Caco-2 (cell line): ENCODE measurements at regions not wholly inside any gene's neighbourhood (a gene's known extent, or its start where the extent isn't known, plus 50 kb on each side); places are given as distances from the start of the nearest gene placed in this dataset.

Source experiments
- BruUV-seq: library from RNA; stranded (reverse); fragments of 400-500 nt; replicated peaks from 2 replicates; lab custom pipeline; 2021; lab: Mats Ljungman, UMichigan
- CTCF ChIA-PET: fragments of 300-600 bp; sonication (Branson Sonifier 250); formaldehyde crosslinking; loops from one replicate; lab custom pipeline; 2022; ENCODE audit warnings: antibody characterized with exemption; lab: Charles Lee
- POLR2A ChIA-PET: fragments of 300-600 bp; sonication (Branson Sonifier 250); formaldehyde crosslinking; loops from one replicate; lab custom pipeline; 2022; ENCODE audit warnings: antibody characterized with exemption; lab: Charles Lee
- DNase-seq, 2 experiments: peaks; one replicate each; pipeline versions ENCODE4 v3.0.0 to v3.0.0-alpha.2; 2020 to 2022
- H3K27me3 ChIP-seq: replicated peaks from 2 replicates; pipeline ENCODE4 v1.6.0; 2011; ENCODE audit warnings: low read length; ENCODE audit not compliant: control insufficient read depth, insufficient read depth
- H3K36me3 ChIP-seq: 2 replicates; pipeline ENCODE4 v1.5.1; 2011; ENCODE audit warnings: low read length; ENCODE audit not compliant: control insufficient read depth, insufficient read depth
- H3K4me1 ChIP-seq: fragments of 250-450 bp; sonication (Bioruptor Pico); 2 replicates; pipeline ENCODE4 v1.5.1; 2020; ENCODE audit warnings: mild to moderate bottlenecking
- H3K4me3 ChIP-seq: 2 replicates; pipeline ENCODE4 v1.5.1; 2011; ENCODE audit warnings: low read depth, mild to moderate bottlenecking, control low read depth, low read length
- H3K9me3 ChIP-seq: fragments of 250-450 bp; sonication (Bioruptor Pico); 2 replicates; pipeline ENCODE4 v1.5.1; 2020; ENCODE audit warnings: mild to moderate bottlenecking, moderate library complexity
- H3K27ac Mint-ChIP-seq: one replicate; pipeline ENCODE4 v1.8.0; 2022; ENCODE audit warnings: mixed read lengths; ENCODE audit not compliant: unreplicated experiment
- H3K27me3 Mint-ChIP-seq: one replicate; pipeline ENCODE4 v1.8.0; 2022; ENCODE audit warnings: mixed read lengths; ENCODE audit not compliant: insufficient read depth, unreplicated experiment
- H3K36me3 Mint-ChIP-seq: one replicate; pipeline ENCODE4 v1.8.0; 2022; ENCODE audit warnings: mild to moderate bottlenecking, mixed read lengths; ENCODE audit not compliant: insufficient read depth, unreplicated experiment
- H3K4me1 Mint-ChIP-seq: one replicate; pipeline ENCODE4 v1.8.0; 2022; ENCODE audit warnings: low read depth, mixed read lengths; ENCODE audit not compliant: unreplicated experiment
- H3K4me3 Mint-ChIP-seq: one replicate; pipeline ENCODE4 v1.8.0; 2022; ENCODE audit warnings: mild to moderate bottlenecking, moderate library complexity, mixed read lengths; ENCODE audit not compliant: unreplicated experiment
- H3K9me3 Mint-ChIP-seq: one replicate; pipeline ENCODE4 v1.8.0; 2022; ENCODE audit warnings: mixed read lengths; ENCODE audit not compliant: unreplicated experiment
- CTCF ChIP-seq, 2 experiments: fragments of 200-600 bp in 1 of 2; IDR thresholded peaks; 1 replicate in 1 of 2; 2 replicates in 1 of 2; pipeline versions ENCODE4 v1.5.1 to v1.8.0; 2011 to 2022; ENCODE audit warnings: antibody characterized with exemption in 1 of 2, control low read depth in 1 of 2, inconsistent platforms in 1 of 2, low read depth in 1 of 2, low read length in 1 of 2, mild to moderate bottlenecking in 1 of 2, moderate library complexity in 1 of 2; ENCODE audit not compliant: insufficient read depth in 1 of 2, severe bottlenecking in 1 of 2, unreplicated experiment in 1 of 2
- intact Hi-C: fragments of 100-400 bp; cut with micrococcal nuclease; formaldehyde crosslinking; loops from one replicate; pipeline ENCODE4 v1.10.0; 2022; ENCODE audit not compliant: unreplicated experiment

GRCh38 chr1:213683529-213683928, 304.2 kb upstream of the PROX1 start:
- no peaks in the 10 kb centered on the region for H3K36me3 Mint-ChIP-seq
- intact Hi-C loops = no loop called here
- no peak for TF ChIP-seq CTCF (IDR thresholded peaks at IDR 0.05; ENCODE audit: insufficient read depth in 1 of 2, low read depth in 1 of 2, low read length in 1 of 2, severe bottlenecking in 1 of 2, unreplicated experiment in 1 of 2)
- CTCF ChIA-PET = interaction anchor here (0.6 kb wide), 1 partner anchor 13 kb away, joined by 3 read pairs; no protein-coding TSS in a partner anchor
- Histone ChIP-seq H3K9me3 (no peaks in the 10 kb centered on the region), H3K4me1 (no peaks in the 10 kb centered on the region), H3K36me3 (no peaks in the 10 kb centered on the region), H3K4me3 (no peak overlapping the region), H3K27me3 (no peaks in the 10 kb centered on the region)
- no peak for DNase-seq
- H3K4me1 Mint-ChIP-seq = peaks cover 8% of the 10 kb centered on the region
- BruUV-seq = no TSS peak
- H3K9me3 Mint-ChIP-seq = no peaks in the 10 kb centered on the region
- H3K27me3 Mint-ChIP-seq = no peaks in the 10 kb centered on the region
- POLR2A ChIA-PET = no interaction called here
- H3K4me3 Mint-ChIP-seq = no peak overlapping the region
- no peak overlapping the region for H3K27ac Mint-ChIP-seq

- no peaks in the 10 kb centered on the region for H3K9me3 Mint-ChIP-seq
- ChIA-PET POLR2A (no interaction called here), CTCF (no interaction called here)
- no peaks in the 10 kb centered on the region for H3K36me3 Mint-ChIP-seq
- peaks cover 11% of the 10 kb centered on the region for H3K4me1 Mint-ChIP-seq
- Histone ChIP-seq H3K9me3 (no peaks in the 10 kb centered on the region), H3K4me1 (no peaks in the 10 kb centered on the region), H3K36me3 (no peaks in the 10 kb centered on the region), H3K4me3 (no peak overlapping the region), H3K27me3 (no peaks in the 10 kb centered on the region)
- no peak overlapping the region for H3K27ac Mint-ChIP-seq
- DNase-seq = no peak
- intact Hi-C loops = no loop called here
- TF ChIP-seq CTCF (IDR thresholded peaks at IDR 0.05; ENCODE audit: insufficient read depth in 1 of 2, low read depth in 1 of 2, low read length in 1 of 2, severe bottlenecking in 1 of 2, unreplicated experiment in 1 of 2) = no peak
- H3K4me3 Mint-ChIP-seq = no peak overlapping the region
- BruUV-seq = no TSS peak
- H3K27me3 Mint-ChIP-seq = no peaks in the 10 kb centered on the region
Measured at GRCh38 chr1:213684454-213684853, 303.3 kb upstream of the PROX1 start.

DNA sequence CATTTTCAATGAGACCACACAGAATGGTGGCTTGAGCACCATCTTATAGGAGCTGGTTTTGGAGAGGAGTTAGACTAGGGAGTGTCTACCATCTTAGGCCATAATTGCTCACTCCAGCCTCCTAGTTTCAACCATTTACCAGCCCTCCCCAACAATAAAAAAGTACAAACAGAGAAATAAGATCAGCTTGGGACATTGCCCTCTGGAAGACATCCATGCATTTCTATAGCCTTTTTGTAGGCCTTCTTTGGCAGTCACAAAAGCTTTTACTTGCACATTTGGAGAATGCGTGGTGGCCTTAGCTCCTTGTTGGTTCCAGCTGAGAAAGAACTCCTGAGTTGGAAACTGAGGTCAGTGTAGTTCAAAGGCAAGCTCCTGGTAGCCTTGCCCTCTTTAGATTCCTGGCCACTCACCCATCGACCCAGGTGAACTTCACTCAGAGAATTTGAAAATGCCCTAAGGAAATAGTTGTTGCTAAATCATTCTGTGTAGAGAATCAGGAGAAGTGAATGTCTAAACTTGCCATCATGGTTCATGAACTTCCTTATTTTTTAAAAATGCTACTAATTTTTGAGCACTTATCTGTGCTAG, 301.7 kb upstream of the PROX1 start:
- Mint-ChIP-seq H3K27me3 (no peaks in the 10 kb centered on the region), H3K9me3 (no peaks in the 10 kb centered on the region), H3K4me1 (peaks cover 11% of the 10 kb centered on the region), H3K36me3 (no peaks in the 10 kb centered on the region), H3K27ac (no peak overlapping the region), H3K4me3 (no peak overlapping the region)
- H3K36me3 ChIP-seq = no peaks in the 10 kb centered on the region
- no TSS peak for BruUV-seq
- no peaks in the 10 kb centered on the region for H3K9me3 ChIP-seq
- POLR2A ChIA-PET = no interaction called here
- CTCF ChIA-PET = no interaction called here
- no peaks in the 10 kb centered on the region for H3K4me1 ChIP-seq
- no peaks in the 10 kb centered on the region for H3K27me3 ChIP-seq
- no peak for TF ChIP-seq CTCF (IDR thresholded peaks at IDR 0.05; ENCODE audit: insufficient read depth in 1 of 2, low read depth in 1 of 2, low read length in 1 of 2, severe bottlenecking in 1 of 2, unreplicated experiment in 1 of 2)
- intact Hi-C loops = no loop called here
- no peak overlapping the region for H3K4me3 ChIP-seq
- no peak for DNase-seq
